Heart left ventricle (tissue), 16 donors: ENCODE measurements at regions not wholly inside any gene's neighbourhood (a gene's known extent, or its start where the extent isn't known, plus 50 kb on each side); places are given as distances from the start of the nearest gene placed in this dataset.

Source experiments
- ATAC-seq, 4 donors: fragments of 200-7000 bp; cut with Tn5 transposase; one replicate each; pipeline ENCODE4 v1.9.1; 2020 to 2022; ENCODE audit warnings: moderate library complexity in 4 of 4, mild to moderate bottlenecking in 3 of 4, moderate number of reproducible peaks in 1 of 4
- DNase-seq, 5 donors: peaks; one replicate each; pipeline ENCODE4 v3.0.0-alpha.2; 2020
- H3K27ac ChIP-seq, 12 donors: fragments of 200-600 bp; sonication (generic) in 4 of 12; one replicate each; pipeline versions ENCODE4 v1.5.0 to v1.8.0; 2016 to 2022; ENCODE audit warnings: mild to moderate bottlenecking in 2 of 12
- H3K27me3 ChIP-seq, 9 donors: fragments of 200-600 bp; sonication (generic) in 2 of 9; one replicate each; pipeline versions ENCODE4 v1.5.1 to v1.8.0; 2016 to 2022; ENCODE audit warnings: mild to moderate bottlenecking in 3 of 9
- H3K36me3 ChIP-seq, 9 donors: fragments of 200-600 bp; sonication (generic) in 2 of 9; one replicate each; pipeline versions ENCODE4 v1.5.0 to v1.8.0; 2018 to 2022; ENCODE audit warnings: mild to moderate bottlenecking in 2 of 9
- H3K4me1 ChIP-seq, 12 donors: fragments of 200-600 bp; sonication (generic) in 4 of 12; one replicate each; pipeline versions ENCODE4 v1.5.0 to v1.8.0; 2016 to 2022; ENCODE audit warnings: mild to moderate bottlenecking in 3 of 12
- H3K4me3 ChIP-seq, 12 donors: fragments of 200-600 bp; sonication (generic) in 4 of 12; one replicate each; pipeline versions ENCODE4 v1.5.0 to v1.8.0; 2017 to 2022; ENCODE audit warnings: mild to moderate bottlenecking in 9 of 12, moderate library complexity in 4 of 12
- H3K9me3 ChIP-seq, 12 donors: fragments of 200-600 bp; sonication (generic) in 4 of 12; one replicate each; pipeline versions ENCODE4 v1.5.0 to v1.8.0; 2016 to 2022; ENCODE audit warnings: mild to moderate bottlenecking in 1 of 12
- POLR2A ChIP-seq, 2 donors: fragments of 450-650 bp; IDR thresholded peaks; one replicate each; pipeline ENCODE4 v1.6.1; 2017; ENCODE audit warnings: antibody characterized with exemption in 2 of 2, mild to moderate bottlenecking in 2 of 2, moderate library complexity in 2 of 2
- WGBS, 4 donors: extraction: QIAGEN DNeasy Blood & Tissue Kit in 2 of 4; methylation state at CpG; one replicate each; pipeline versions ENCODE4 v1.1.5 to v1.1.7; 2013 to 2018; 5-methylcytosine and 5-hydroxymethylcytosine counted together
- intact Hi-C, 10 donors: fragments of 100-400 bp; cut with DNase I; formaldehyde crosslinking; loops; one replicate each; pipeline versions ENCODE4 v1.11.1 to v1.14.2; 2022
- TF ChIP-seq, protein P1 (sequence below), 12 donors: fragments of 200-600 bp; sonication (generic) in 4 of 12; IDR thresholded peaks; one replicate each; pipeline versions ENCODE4 v1.5.0 to v1.8.0; 2018 to 2022; ENCODE audit warnings: antibody characterized with exemption in 12 of 12, mild to moderate bottlenecking in 5 of 12
- donor health status: ischemic (EF 13 %, LVEDD 7.1; RV severe dilation, severe dysfunction).
- donor health status: healthy with polysubstance abuse.
- donor health status: DM: no; HTN: yes; CAD: no.
- donor health status: DM: no; HTN: no; CAD: no.
- donor health status: ischemic (EF 25% LVEDD 6.9; RV normal size, moderate dysfunction).
- donor health status: ischemic (EF 25% LVEDD 5.7; RV mildly dilated, moderate dysfunction).
- donor health status: healthy.
- donor health status: DM: yes; HTN: yes; CAD: no.
- donor health status: ischemic (EF 35%, LVEDD 5.7; RV mildly dilated, moderate dysfunction).
- donor health status: nonischemic (EF 11% LVEDD 7.7; RV severe dilation, severe dysfunction).
- donor health status: DM: yes; HTN: yes; CAD: no.
- donor health status: PGD.
- donor health status: ischemic (EF 29% LVEDD 5.4; RV normal size, mild dysfunction).
- donor health status: nonischemic (EF 23%, LVEDD 6.1; RV moderate dilation, normal function).

DNA sequence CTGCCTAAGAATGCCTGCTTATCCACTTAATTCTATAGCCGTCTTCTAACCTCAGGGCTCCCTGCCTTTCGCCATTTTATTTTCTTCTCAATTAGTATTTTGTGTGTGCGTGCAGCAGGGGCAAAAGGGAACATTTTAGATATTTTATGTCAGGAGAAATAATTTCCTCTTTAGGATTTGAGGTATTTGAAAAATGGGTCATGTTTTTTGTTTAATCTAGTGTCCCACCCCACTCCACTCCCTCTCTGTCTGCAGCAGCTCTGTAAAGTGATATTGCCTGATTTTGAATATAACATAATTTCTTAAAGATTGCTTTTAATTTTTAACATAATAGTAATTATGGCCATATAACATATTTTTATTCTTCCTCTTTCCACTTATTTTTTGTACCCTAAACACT lies 593.2 kb upstream of the DPPA4 start:
- TF ChIP-seq, protein P1, sequence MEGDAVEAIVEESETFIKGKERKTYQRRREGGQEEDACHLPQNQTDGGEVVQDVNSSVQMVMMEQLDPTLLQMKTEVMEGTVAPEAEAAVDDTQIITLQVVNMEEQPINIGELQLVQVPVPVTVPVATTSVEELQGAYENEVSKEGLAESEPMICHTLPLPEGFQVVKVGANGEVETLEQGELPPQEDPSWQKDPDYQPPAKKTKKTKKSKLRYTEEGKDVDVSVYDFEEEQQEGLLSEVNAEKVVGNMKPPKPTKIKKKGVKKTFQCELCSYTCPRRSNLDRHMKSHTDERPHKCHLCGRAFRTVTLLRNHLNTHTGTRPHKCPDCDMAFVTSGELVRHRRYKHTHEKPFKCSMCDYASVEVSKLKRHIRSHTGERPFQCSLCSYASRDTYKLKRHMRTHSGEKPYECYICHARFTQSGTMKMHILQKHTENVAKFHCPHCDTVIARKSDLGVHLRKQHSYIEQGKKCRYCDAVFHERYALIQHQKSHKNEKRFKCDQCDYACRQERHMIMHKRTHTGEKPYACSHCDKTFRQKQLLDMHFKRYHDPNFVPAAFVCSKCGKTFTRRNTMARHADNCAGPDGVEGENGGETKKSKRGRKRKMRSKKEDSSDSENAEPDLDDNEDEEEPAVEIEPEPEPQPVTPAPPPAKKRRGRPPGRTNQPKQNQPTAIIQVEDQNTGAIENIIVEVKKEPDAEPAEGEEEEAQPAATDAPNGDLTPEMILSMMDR (IDR thresholded peaks at IDR 0.05): no peak
- no peak for TF ChIP-seq POLR2A (IDR thresholded peaks at IDR 0.05)
- Histone ChIP-seq H3K36me3 (no peaks in the 10 kb centered on the region), H3K4me3 (no peak overlapping the region), H3K27me3 (no peaks in the 10 kb centered on the region), H3K9me3 (no peaks in the 10 kb centered on the region), H3K4me1 (no peaks in the 10 kb centered on the region), H3K27ac (no peak overlapping the region)
- DNase-seq (no peak), ATAC-seq (no peak)
- intact Hi-C loops: no loop called here
- WGBS, 4 donors: 47 to 77% (median 62%) methylated on average over 3 of the region's 3 CpGs

DNA sequence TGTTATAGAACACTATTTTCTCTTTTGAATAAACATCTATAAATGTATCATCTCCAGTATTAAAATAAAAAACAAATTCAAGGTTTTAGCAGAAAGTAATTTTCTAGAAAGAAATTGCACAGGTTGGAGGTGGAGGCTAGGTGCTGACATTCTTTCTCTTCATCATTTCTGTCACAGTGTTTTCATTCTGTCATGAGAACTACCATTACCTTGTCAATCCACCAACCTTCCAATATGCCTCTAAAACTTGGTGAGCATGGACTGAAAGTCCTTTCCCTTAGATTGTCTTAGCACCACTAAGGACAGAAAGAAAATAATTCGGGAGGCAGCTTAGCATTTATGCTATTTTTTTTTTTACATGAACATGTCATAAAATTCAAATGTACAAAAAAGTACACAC lies 596.2 kb upstream of the DPPA4 start:
- Histone ChIP-seq H3K4me3 (no peak overlapping the region), H3K4me1 (no peaks in the 10 kb centered on the region), H3K36me3 (no peaks in the 10 kb centered on the region), H3K27ac (no peak overlapping the region), H3K27me3 (no peaks in the 10 kb centered on the region), H3K9me3 (no peaks in the 10 kb centered on the region)
- ATAC-seq: no peak
- intact Hi-C loops: no loop called here
- TF ChIP-seq, protein P1 (IDR thresholded peaks at IDR 0.05): no peak
- TF ChIP-seq POLR2A (IDR thresholded peaks at IDR 0.05): no peak
- 38 to 78% (median 41%) methylated on average over 1 of the region's 1 CpG for WGBS, 4 donors
- DNase-seq: no peak

DNA sequence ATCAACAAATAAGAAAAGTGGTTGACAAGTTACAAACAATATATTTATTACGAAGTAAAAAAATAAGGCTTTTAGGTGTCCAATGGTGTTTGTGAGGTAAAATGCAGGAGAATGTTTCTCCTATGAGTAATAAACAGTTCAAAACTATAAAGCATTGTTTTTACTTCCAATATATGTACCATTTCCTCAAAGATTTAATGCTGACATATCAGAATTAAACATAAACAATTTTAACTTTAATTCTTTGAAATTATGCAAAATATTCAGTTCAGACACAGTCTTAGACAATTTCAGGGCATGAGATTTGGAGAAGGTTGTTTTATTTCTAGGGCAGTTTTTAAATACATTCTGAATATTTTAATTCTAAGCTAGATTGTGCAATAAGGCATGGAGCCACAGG lies 602.5 kb upstream of the DPPA4 start:
- no peaks in the 10 kb centered on the region for H3K4me1 ChIP-seq
- no peak overlapping the region for H3K4me3 ChIP-seq
- H3K36me3 ChIP-seq: no peaks in the 10 kb centered on the region
- no peak overlapping the region for H3K27ac ChIP-seq
- peaks cover 0 to 7% (median 0%) of the 10 kb centered on the region in 12 donors for H3K9me3 ChIP-seq
- intact Hi-C loops: no loop called here
- ATAC-seq (no peak), DNase-seq (no peak)
- WGBS, 4 donors: 0 to 52% (median 47%) methylated on average over 1 of the region's 1 CpG
- TF ChIP-seq, protein P1 (IDR thresholded peaks at IDR 0.05): no peak
- TF ChIP-seq POLR2A (IDR thresholded peaks at IDR 0.05): no peak
- H3K27me3 ChIP-seq: no peaks in the 10 kb centered on the region

DNA sequence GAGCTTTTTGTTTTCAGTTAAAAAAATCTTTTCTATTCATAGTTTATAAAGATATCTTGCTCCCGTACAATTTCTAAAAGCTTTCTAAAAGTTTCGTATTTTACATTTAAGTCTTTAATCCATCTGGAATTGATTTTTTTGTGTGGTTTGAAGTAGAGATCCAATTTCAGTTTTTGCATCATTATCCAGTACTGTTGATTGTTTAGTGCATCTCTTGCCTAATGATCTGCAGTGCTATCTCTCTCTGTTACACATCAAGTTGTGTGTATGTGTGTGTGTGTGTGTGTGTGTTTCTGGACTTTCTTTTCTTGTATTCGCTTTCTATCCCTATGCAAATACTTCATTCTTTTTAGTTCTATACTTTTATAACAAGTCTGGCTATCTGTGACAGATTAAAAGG lies 605.8 kb upstream of the DPPA4 start:
- no peak overlapping the region for H3K4me3 ChIP-seq
- H3K36me3 ChIP-seq: no peaks in the 10 kb centered on the region
- no peaks in the 10 kb centered on the region for H3K27me3 ChIP-seq
- DNase-seq (no peak), ATAC-seq (no peak)
- TF ChIP-seq, protein P1 (IDR thresholded peaks at IDR 0.05): no peak
- no peak for TF ChIP-seq POLR2A (IDR thresholded peaks at IDR 0.05)
- intact Hi-C loops: no loop called here
- no peak overlapping the region for H3K27ac ChIP-seq
- H3K9me3 ChIP-seq: peaks cover 0 to 7% (median 0%) of the 10 kb centered on the region in 12 donors
- 77 to 86% (median 81%) methylated on average over 3 of the region's 3 CpGs for WGBS, 4 donors
- H3K4me1 ChIP-seq: no peaks in the 10 kb centered on the region
